ENCODE measurements at regions not wholly inside any gene's neighbourhood (a gene's known extent, or its start where the extent isn't known, plus 50 kb on each side); places are given as distances from the start of the nearest gene placed in this dataset.

DNA sequence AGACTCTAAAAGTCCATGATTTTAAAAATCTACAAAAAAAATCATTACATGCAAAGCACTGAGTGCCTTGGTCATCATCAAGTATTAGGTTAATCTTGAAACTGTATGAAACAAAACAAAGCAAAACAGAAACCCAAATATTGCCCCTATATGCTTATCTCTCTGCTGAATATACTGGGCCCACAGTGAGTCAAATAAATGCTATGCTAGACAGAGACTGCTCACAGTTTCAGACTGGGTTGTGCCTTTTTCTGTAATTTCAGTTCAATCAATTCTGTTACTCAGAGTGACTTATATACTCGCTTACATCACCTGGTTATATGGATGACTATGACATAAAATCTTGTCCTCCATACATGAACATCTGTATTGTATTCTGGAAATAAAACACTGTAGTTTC, 257.1 kb upstream of the ACTRT1 start:
- H3K4me1 Mint-ChIP-seq, result no peaks in the 10 kb centered on the region
- no peaks in the 10 kb centered on the region for H3K36me3 Mint-ChIP-seq
- H3K27me3 Mint-ChIP-seq, result no peaks in the 10 kb centered on the region
- H3K4me3 Mint-ChIP-seq, result no peak overlapping the region
- no peak overlapping the region for H3K27ac Mint-ChIP-seq
- peaks cover 4 to 16% (median 6%) of the 10 kb centered on the region in 3 donors for H3K9me3 Mint-ChIP-seq

DNA sequence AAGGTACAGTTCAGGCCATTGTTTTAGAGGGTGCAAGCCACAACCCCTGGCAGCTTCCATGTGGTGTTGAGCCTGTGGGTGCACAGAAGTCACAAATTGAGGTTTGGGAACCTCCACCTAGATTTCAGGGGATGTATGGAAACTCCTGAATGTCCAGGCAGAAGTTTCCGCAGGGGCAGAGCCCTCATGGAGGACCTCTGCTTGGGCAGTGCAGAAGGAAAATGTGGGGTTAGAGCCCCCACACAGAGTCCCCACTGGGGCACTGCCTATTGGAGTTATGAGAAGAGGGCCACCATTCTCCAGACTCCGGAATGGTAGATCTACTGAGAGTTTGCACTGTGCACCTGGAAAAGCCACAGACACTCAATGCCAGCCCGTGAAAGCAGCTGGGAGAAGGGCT, 242.0 kb upstream of the ACTRT1 start:
- Mint-ChIP-seq H3K4me1 (no peaks in the 10 kb centered on the region), H3K9me3 (peaks cover 0 to 16% (median 3%) of the 10 kb centered on the region in 3 donors), H3K36me3 (no peaks in the 10 kb centered on the region), H3K4me3 (no peak overlapping the region), H3K27ac (no peak overlapping the region), H3K27me3 (no peaks in the 10 kb centered on the region)

DNA sequence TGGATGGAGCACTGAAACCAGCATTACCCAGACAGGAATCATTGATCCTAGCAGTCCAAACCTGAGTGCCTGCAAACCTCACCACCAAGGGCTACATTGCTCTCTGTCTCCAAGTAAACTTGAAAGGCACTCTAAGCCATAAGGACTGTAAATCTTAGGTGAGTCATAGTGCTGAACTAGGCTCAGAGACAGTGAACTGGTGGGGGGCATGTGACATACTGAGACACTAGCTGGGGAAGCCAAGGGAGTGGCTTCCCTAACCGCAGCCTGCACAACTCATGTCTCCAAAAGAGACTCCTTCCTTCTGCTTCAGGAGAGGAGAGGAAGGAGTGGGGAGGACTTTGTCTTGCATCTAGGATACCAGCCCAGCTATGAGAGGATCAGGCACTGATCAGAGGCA, 235.5 kb upstream of the ACTRT1 start:
- Mint-ChIP-seq H3K4me1 (no peaks in the 10 kb centered on the region), H3K27ac (no peak overlapping the region), H3K36me3 (no peaks in the 10 kb centered on the region), H3K9me3 (peaks cover 0 to 13% (median 3%) of the 10 kb centered on the region in 3 donors), H3K4me3 (no peak overlapping the region), H3K27me3 (no peaks in the 10 kb centered on the region)

DNA sequence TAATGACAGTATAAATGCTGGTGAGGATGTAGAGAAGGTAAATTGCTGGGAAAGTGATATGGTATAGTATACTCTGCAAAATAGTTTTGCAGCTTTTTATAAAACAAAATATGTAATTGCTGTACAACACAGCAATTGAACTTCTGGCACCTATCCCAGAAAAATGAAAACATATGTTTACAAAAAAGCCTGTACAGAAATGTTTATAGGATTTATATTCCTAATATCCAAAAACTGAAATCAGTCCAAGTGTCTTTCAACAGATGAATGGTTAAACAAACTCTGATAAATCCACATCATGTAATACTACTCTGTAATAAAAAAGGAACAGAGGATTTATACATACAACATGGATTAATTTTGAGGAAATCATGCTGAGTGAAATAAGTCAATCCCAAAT, 198.4 kb upstream of the ACTRT1 start:
- no peak overlapping the region for H3K27ac Mint-ChIP-seq
- H3K4me3 Mint-ChIP-seq, result no peak overlapping the region
- H3K36me3 Mint-ChIP-seq, result no peaks in the 10 kb centered on the region
- peaks cover 2 to 7% (median 4%) of the 10 kb centered on the region in 3 donors for H3K9me3 Mint-ChIP-seq
- no peaks in the 10 kb centered on the region for H3K4me1 Mint-ChIP-seq
- H3K27me3 Mint-ChIP-seq, result no peaks in the 10 kb centered on the region

DNA sequence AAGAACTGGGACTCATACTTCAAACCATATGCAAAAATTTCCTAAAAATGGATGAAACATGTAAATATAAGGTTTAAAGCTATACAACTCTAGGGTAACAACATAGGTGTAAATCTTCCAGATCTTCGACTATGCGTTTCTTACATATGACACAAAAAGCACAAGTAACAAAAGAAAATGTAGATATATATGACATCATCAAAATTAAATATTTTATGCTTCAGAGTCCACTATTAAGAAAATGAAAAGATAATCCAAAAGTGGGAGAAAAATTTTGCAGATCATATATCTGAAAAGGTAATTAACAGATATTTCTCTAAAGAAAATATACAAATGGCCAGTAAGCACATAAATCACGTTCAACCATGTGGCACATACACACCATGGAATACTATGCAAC, 164.2 kb upstream of the ACTRT1 start:
- Mint-ChIP-seq H3K4me1 (no peaks in the 10 kb centered on the region), H3K27ac (no peak overlapping the region), H3K36me3 (no peaks in the 10 kb centered on the region), H3K27me3 (no peaks in the 10 kb centered on the region), H3K9me3 (peaks cover 6 to 33% (median 6%) of the 10 kb centered on the region in 3 donors), H3K4me3 (no peak overlapping the region)

DNA sequence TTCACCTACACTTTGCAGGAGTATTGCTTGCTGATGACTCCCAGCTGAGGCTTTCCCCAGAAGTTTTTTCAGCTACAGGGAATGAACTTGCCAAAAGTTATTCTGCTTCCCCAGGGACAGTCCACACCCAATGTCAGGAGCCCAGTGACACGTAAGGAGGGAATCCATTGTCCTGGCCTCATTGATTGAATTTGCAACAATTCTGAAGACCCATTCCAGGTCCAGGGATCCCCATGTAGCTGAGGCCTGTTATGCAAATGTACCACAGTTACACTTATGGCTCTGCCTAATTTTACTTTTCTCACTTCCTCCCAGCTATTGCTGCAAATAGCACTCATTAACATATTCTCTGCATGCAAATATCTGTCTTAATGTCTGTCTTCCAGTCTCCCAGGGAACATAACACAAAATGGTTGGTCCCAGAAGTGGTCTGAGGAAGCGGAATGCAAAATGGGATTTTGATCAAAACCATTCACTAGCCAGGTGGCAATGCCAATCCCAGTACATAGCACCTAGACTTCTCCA, 113.7 kb upstream of the ACTRT1 start:
- H3K9me3 Mint-ChIP-seq, result peaks cover 4 to 9% (median 5%) of the 10 kb centered on the region in 3 donors
- peaks cover 2% of the 10 kb centered on the region for H3K27me3 Mint-ChIP-seq
- H3K4me3 Mint-ChIP-seq, result no peak overlapping the region
- no peaks in the 10 kb centered on the region for H3K36me3 Mint-ChIP-seq
- no peak overlapping the region for H3K27ac Mint-ChIP-seq
- no peaks in the 10 kb centered on the region for H3K4me1 Mint-ChIP-seq

DNA sequence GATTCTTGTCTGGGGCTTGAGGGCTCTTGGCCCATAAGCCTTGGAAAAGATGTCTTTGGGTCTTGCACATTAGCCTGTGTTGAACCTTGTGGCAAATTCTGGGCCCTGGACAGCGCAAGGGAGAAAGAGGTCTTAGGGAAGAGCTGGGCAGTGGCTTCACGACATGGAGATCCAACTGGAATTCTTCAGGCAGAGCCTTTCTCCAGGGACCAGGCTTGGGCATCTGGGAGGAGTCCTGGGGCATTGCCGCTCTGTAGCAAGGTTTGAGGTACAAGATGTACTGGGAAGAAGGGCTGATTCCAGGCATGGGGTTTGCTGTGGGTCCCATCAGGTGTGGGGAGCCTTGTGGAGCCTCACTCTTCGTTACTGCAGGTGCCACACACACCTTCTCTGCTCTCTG, 104.0 kb upstream of the ACTRT1 start:
- Mint-ChIP-seq H3K27me3 (no peaks in the 10 kb centered on the region), H3K27ac (no peak overlapping the region), H3K36me3 (peaks cover 2% of the 10 kb centered on the region), H3K4me3 (no peak overlapping the region), H3K4me1 (no peaks in the 10 kb centered on the region), H3K9me3 (peaks cover 11 to 19% (median 13%) of the 10 kb centered on the region in 3 donors)

DNA sequence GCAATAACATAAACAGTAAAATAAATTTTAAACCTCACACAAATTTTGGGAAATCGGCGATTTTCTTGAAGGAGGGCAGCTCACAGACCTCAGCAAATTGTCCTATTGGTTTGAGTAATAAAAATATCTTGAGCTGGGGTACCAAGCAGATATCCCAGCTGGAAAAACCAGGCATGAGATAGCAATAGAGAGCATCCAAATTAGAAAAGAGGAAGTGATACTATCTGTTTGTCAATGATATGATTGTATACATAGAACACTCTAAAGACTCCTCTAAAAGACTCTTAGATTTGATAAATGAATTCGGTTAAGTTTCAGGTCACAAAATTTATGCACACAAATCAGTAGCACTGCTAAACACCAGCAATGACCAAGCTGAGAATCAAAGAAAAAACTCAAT, 90.5 kb upstream of the ACTRT1 start:
- Mint-ChIP-seq H3K36me3 (peaks cover 2% of the 10 kb centered on the region), H3K4me3 (no peak overlapping the region), H3K27me3 (no peaks in the 10 kb centered on the region), H3K9me3 (peaks cover 0 to 1% (median under 1%) of the 10 kb centered on the region in 3 donors), H3K27ac (no peak overlapping the region), H3K4me1 (no peaks in the 10 kb centered on the region)

DNA sequence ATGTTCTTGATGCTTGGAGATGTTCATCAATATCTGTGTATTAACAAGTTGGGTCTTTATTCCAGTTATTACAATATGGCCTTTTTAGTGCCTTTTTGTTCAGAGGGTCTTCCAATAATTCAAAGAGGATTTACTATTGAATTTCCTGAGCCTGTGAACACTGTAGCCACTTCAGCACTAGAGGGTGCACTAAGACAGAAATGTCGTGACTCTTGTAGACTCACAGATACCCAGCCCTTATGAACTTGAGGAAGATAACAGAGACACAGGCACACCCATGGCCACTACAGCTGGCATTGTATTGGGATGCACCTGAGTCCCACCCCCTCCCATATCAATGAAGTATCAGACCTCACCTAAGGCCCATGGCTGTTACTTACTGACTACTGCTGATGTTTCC, 54.4 kb upstream of the ACTRT1 start:
- H3K4me3 Mint-ChIP-seq, result no peak overlapping the region
- peaks cover 0 to 11% (median 3%) of the 10 kb centered on the region in 3 donors for H3K9me3 Mint-ChIP-seq
- H3K36me3 Mint-ChIP-seq, result no peaks in the 10 kb centered on the region
- no peak overlapping the region for H3K27ac Mint-ChIP-seq
- H3K27me3 Mint-ChIP-seq, result no peaks in the 10 kb centered on the region
- H3K4me1 Mint-ChIP-seq, result no peaks in the 10 kb centered on the region

DNA sequence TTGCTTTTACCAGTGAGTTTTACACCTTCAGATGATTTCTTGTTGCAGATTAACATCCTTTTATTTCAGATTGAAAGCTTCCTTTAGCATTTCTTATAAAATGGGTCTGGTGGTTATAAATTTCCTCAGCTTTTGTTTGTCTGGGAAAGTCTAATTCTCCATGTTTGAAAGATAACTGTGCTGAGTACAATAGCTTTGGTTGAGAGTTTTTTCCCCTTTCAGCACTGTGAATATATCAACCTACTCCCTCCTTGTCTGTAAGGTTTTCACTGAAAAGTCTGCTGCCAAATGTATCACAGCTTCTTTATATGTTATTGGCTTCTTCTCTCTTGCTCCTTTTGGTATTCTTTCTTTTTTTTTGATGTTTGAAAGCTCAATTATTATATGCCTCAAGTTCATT, 53.5 kb upstream of the ACTRT1 start:
- Mint-ChIP-seq H3K27me3 (no peaks in the 10 kb centered on the region), H3K4me3 (no peak overlapping the region), H3K36me3 (no peaks in the 10 kb centered on the region), H3K27ac (no peak overlapping the region), H3K9me3 (peaks cover 0 to 11% (median 3%) of the 10 kb centered on the region in 3 donors), H3K4me1 (no peaks in the 10 kb centered on the region)
